ENCODE measurements at regions not wholly inside any gene's neighbourhood (a gene's known extent, or its start where the extent isn't known, plus 50 kb on each side); places are given as distances from the start of the nearest gene placed in this dataset.

- TF ChIP-seq EP300 (IDR thresholded peaks at IDR 0.05) (no peak), CTCF (IDR thresholded peaks at IDR 0.05) (no peak), POLR2A (IDR thresholded peaks at IDR 0.05) (no peak), POLR2AphosphoS5 (IDR thresholded peaks at IDR 0.05) (no peak)
These were observed 473.7 kb downstream of the CENPC start for GRCh38 chr4:67071641-67072040.
